Liver (tissue), 8 donors: ENCODE measurements at regions not wholly inside any gene's neighbourhood (a gene's known extent, or its start where the extent isn't known, plus 50 kb on each side); places are given as distances from the start of the nearest gene placed in this dataset.

Experiments used
- DNase-seq: peaks from one replicate; pipeline ENCODE4 v3.0.0-alpha.2; 2017; ENCODE audit warnings: low spot score
- H3K27ac ChIP-seq, 2 donors: one replicate each; pipeline ENCODE4 v1.7.0; 2013; ENCODE audit warnings: inconsistent platforms in 2 of 2, low read length in 2 of 2, control low read depth in 1 of 2, low read depth in 1 of 2, mild to moderate bottlenecking in 1 of 2
- H3K27me3 ChIP-seq, 4 donors: one replicate each; pipeline versions ENCODE4 v1.6.1 to v1.7.0; 2013; ENCODE audit warnings: low read length in 3 of 4, inconsistent platforms in 1 of 4, mild to moderate bottlenecking in 1 of 4, moderate library complexity in 1 of 4; ENCODE audit not compliant: control insufficient read depth in 4 of 4, insufficient read depth in 4 of 4
- H3K36me3 ChIP-seq, 4 donors: one replicate each; pipeline versions ENCODE4 v1.6.1 to v1.7.0; 2013; ENCODE audit warnings: low read length in 3 of 4, mild to moderate bottlenecking in 3 of 4, low read depth in 1 of 4, moderate library complexity in 1 of 4; ENCODE audit not compliant: control insufficient read depth in 4 of 4, insufficient read depth in 3 of 4
- H3K4me1 ChIP-seq, 4 donors: one replicate each; pipeline versions ENCODE4 v1.6.1 to v1.7.0; 2013; ENCODE audit warnings: low read length in 3 of 4, mild to moderate bottlenecking in 3 of 4, moderate library complexity in 1 of 4; ENCODE audit not compliant: control insufficient read depth in 4 of 4, insufficient read depth in 4 of 4
- H3K4me3 ChIP-seq, 3 donors: one replicate each; pipeline versions ENCODE4 v1.6.1 to v1.7.0; 2013; ENCODE audit warnings: low read length in 3 of 3, control low read depth in 1 of 3, low read depth in 1 of 3, mild to moderate bottlenecking in 1 of 3
- H3K9ac ChIP-seq, 2 donors: one replicate each; pipeline ENCODE4 v1.7.0; 2013; ENCODE audit warnings: low read length in 2 of 2, mild to moderate bottlenecking in 2 of 2, moderate library complexity in 2 of 2, control low read depth in 1 of 2, low read depth in 1 of 2
- H3K9me3 ChIP-seq, 4 donors: one replicate each; pipeline versions ENCODE4 v1.6.1 to v1.7.0; 2013; ENCODE audit warnings: low read length in 3 of 4; ENCODE audit not compliant: control insufficient read depth in 4 of 4
- CTCF ChIP-seq: fragments of 150-350 bp; IDR thresholded peaks from 2 replicates; pipeline ENCODE4 v1.5.1; 2017; ENCODE audit warnings: improper control_type of control experiment, low read depth, low read length; ENCODE audit not compliant: missing input control
- EGR1 ChIP-seq, 2 donors: IDR thresholded peaks; 2 replicates each; pipeline ENCODE4 v1.6.1; 2016 to 2018; ENCODE audit warnings: antibody characterized with exemption in 2 of 2, low read depth in 2 of 2
- FOXA1 ChIP-seq: IDR thresholded peaks from 2 replicates; pipeline ENCODE4 v1.6.1; 2016; ENCODE audit warnings: antibody characterized with exemption
- FOXA2 ChIP-seq: IDR thresholded peaks from 2 replicates; pipeline ENCODE4 v1.6.1; 2016; ENCODE audit warnings: antibody characterized with exemption
- GABPA ChIP-seq, 2 donors: IDR thresholded peaks in 1 of 2; conservative IDR thresholded peaks in 1 of 2; 2 replicates each; pipeline ENCODE4 v1.6.1; 2016; ENCODE audit warnings: antibody characterized with exemption in 2 of 2, mild to moderate bottlenecking in 1 of 2, moderate library complexity in 1 of 2
- HNF4A ChIP-seq, 2 donors: conservative IDR thresholded peaks; 2 replicates each; pipeline ENCODE4 v1.6.1; 2016; ENCODE audit warnings: antibody characterized with exemption in 2 of 2, mild to moderate bottlenecking in 2 of 2
- HNF4G ChIP-seq: IDR thresholded peaks from 2 replicates; pipeline ENCODE4 v1.6.1; 2016; ENCODE audit warnings: antibody characterized with exemption
- JUND ChIP-seq, 2 donors: IDR thresholded peaks; 2 replicates each; pipeline ENCODE4 v1.6.1; 2016; ENCODE audit warnings: antibody characterized with exemption in 2 of 2
- MAX ChIP-seq: IDR thresholded peaks from 2 replicates; pipeline ENCODE4 v1.6.1; 2016; ENCODE audit warnings: antibody characterized with exemption
- NR2F2 ChIP-seq: IDR thresholded peaks from 2 replicates; pipeline ENCODE4 v1.6.1; 2016; ENCODE audit warnings: antibody characterized with exemption
- RAD21 ChIP-seq, 2 donors: IDR thresholded peaks; 2 replicates each; pipeline ENCODE4 v1.6.1; 2016; ENCODE audit warnings: antibody characterized with exemption in 2 of 2, mild to moderate bottlenecking in 2 of 2
- RXRA ChIP-seq, 2 donors: IDR thresholded peaks; 2 replicates each; pipeline ENCODE4 v1.6.1; 2017 to 2018; ENCODE audit warnings: antibody characterized with exemption in 2 of 2, mild to moderate bottlenecking in 1 of 2
- SP1 ChIP-seq: IDR thresholded peaks from 2 replicates; pipeline ENCODE4 v1.6.1; 2018; ENCODE audit warnings: antibody characterized with exemption, mild to moderate bottlenecking
- TAF1 ChIP-seq: conservative IDR thresholded peaks from 2 replicates; pipeline ENCODE4 v1.6.1; 2016; ENCODE audit warnings: antibody characterized with exemption, mild to moderate bottlenecking
- YY1 ChIP-seq: IDR thresholded peaks from 2 replicates; pipeline ENCODE4 v1.6.1; 2016; ENCODE audit warnings: antibody characterized with exemption, mild to moderate bottlenecking
- ZBTB33 ChIP-seq: IDR thresholded peaks from 2 replicates; pipeline ENCODE4 v1.6.1; 2016; ENCODE audit warnings: antibody characterized with exemption
- WGBS: extraction: QIAGEN DNeasy Blood & Tissue Kit; methylation state at CpG from one replicate; pipeline ENCODE4 v1.1.7; 2013; 5-methylcytosine and 5-hydroxymethylcytosine counted together
- TF ChIP-seq, protein P1 (sequence below): IDR thresholded peaks from 2 replicates; pipeline ENCODE4 v1.6.1; 2016; ENCODE audit warnings: antibody characterized with exemption, mild to moderate bottlenecking
- TF ChIP-seq, protein P2 (sequence below): IDR thresholded peaks from 2 replicates; pipeline ENCODE4 v1.6.1; 2016; ENCODE audit warnings: antibody characterized with exemption
- donor health status: healthy.
- donor health status: healthy.
- donor health status: healthy.
- donor health status: healthy.
- donor health status: healthy.

DNA sequence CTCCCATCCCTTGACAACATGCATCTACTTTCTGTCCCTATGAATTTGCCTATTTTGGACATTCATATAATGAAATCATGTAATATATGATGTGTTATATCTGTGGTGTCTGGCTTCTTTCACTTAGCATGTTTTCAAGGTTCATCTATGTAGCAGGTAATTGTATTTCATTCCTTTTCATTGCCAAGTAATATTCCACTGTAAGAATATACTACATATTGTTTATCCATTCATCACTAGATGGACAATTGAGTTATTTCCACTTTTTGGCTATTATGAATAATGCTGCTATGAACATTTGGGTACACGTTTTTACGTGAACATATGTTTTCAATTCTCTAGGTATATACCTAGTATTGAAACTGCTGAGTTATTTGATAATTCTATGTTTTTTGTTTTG, 238.2 kb downstream of the PTEN start:
- no peak overlapping the region for H3K9ac ChIP-seq
- H3K4me3 ChIP-seq = no peak overlapping the region
- H3K27me3 ChIP-seq = no peaks in the 10 kb centered on the region
- H3K4me1 ChIP-seq = peaks cover 0 to 3% (median under 1%) of the 10 kb centered on the region in 4 donors
- 97% methylated on average over 2 of the region's 2 CpGs for WGBS
- TF ChIP-seq RAD21 (IDR thresholded peaks at IDR 0.05) = no peak
- TF ChIP-seq, protein P1, sequence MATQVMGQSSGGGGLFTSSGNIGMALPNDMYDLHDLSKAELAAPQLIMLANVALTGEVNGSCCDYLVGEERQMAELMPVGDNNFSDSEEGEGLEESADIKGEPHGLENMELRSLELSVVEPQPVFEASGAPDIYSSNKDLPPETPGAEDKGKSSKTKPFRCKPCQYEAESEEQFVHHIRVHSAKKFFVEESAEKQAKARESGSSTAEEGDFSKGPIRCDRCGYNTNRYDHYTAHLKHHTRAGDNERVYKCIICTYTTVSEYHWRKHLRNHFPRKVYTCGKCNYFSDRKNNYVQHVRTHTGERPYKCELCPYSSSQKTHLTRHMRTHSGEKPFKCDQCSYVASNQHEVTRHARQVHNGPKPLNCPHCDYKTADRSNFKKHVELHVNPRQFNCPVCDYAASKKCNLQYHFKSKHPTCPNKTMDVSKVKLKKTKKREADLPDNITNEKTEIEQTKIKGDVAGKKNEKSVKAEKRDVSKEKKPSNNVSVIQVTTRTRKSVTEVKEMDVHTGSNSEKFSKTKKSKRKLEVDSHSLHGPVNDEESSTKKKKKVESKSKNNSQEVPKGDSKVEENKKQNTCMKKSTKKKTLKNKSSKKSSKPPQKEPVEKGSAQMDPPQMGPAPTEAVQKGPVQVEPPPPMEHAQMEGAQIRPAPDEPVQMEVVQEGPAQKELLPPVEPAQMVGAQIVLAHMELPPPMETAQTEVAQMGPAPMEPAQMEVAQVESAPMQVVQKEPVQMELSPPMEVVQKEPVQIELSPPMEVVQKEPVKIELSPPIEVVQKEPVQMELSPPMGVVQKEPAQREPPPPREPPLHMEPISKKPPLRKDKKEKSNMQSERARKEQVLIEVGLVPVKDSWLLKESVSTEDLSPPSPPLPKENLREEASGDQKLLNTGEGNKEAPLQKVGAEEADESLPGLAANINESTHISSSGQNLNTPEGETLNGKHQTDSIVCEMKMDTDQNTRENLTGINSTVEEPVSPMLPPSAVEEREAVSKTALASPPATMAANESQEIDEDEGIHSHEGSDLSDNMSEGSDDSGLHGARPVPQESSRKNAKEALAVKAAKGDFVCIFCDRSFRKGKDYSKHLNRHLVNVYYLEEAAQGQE = no peak
- no peak for TF ChIP-seq SP1
- no peak for TF ChIP-seq FOXA2
- TF ChIP-seq ZBTB33 = no peak
- no peak for TF ChIP-seq MAX
- TF ChIP-seq JUND (IDR thresholded peaks at IDR 0.05) = no peak
- TF ChIP-seq HNF4G = no peak
- TF ChIP-seq HNF4A (conservative IDR thresholded peaks at IDR 0.05) = no peak
- no peak for TF ChIP-seq GABPA (IDR thresholded peaks at IDR 0.05 in 1 of 2, conservative IDR thresholded peaks at IDR 0.05 in 1 of 2)
- TF ChIP-seq CTCF = no peak
- TF ChIP-seq YY1 = no peak
- no peak for TF ChIP-seq FOXA1
- no peak for TF ChIP-seq NR2F2
- TF ChIP-seq RXRA (IDR thresholded peaks at IDR 0.05) = no peak
- TF ChIP-seq EGR1 (IDR thresholded peaks at IDR 0.05; ENCODE audit: low read depth in 2 of 2) = no peak
- no peak for TF ChIP-seq TAF1
- TF ChIP-seq, protein P2, sequence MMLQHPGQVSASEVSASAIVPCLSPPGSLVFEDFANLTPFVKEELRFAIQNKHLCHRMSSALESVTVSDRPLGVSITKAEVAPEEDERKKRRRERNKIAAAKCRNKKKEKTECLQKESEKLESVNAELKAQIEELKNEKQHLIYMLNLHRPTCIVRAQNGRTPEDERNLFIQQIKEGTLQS = no peak
- no peaks in the 10 kb centered on the region for H3K36me3 ChIP-seq
- DNase-seq = no peak
- H3K9me3 ChIP-seq = no peaks in the 10 kb centered on the region
- H3K27ac ChIP-seq = no peak overlapping the region

DNA sequence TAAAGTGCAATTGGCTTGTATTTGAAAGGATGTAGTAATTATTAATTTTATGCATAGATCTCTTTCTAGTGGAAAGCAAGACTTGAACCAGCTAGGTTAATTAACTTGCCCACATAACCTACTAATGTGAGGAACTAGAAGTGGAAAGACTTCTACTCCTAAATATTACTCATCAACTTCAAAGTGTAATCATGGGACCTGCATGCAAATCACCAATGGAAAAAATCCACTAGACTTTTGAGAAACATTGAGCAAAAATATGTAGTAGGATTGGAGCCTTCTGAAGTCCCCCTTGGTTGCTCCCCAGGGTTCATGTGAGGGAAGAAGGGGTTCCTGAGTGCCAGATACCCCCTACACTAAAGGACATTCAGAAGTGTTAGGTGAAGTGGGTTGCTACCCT, 240.2 kb downstream of the PTEN start:
- H3K9me3 ChIP-seq = no peaks in the 10 kb centered on the region
- no peaks in the 10 kb centered on the region for H3K4me1 ChIP-seq
- no peak overlapping the region for H3K4me3 ChIP-seq
- H3K27ac ChIP-seq = no peak overlapping the region
- H3K27me3 ChIP-seq = no peaks in the 10 kb centered on the region
- H3K36me3 ChIP-seq = no peaks in the 10 kb centered on the region
- no peak overlapping the region for H3K9ac ChIP-seq
- no peak for DNase-seq
- TF ChIP-seq HNF4G (no peak), JUND (IDR thresholded peaks at IDR 0.05) (no peak), FOXA1 (no peak), CTCF (no peak), EGR1 (IDR thresholded peaks at IDR 0.05; ENCODE audit: low read depth in 2 of 2) (no peak)
- TF ChIP-seq, protein P1 = no peak
